Epithelial cell of esophagus (primary cell): ENCODE measurements at regions not wholly inside any gene's neighbourhood (a gene's known extent, or its start where the extent isn't known, plus 50 kb on each side); places are given as distances from the start of the nearest gene placed in this dataset.

ENCODE experiments used
- DNase-seq: peaks from one replicate; pipeline ENCODE4 v3.0.0; 2010; ENCODE audit warnings: low read depth
- H3K4me3 ChIP-seq: 2 replicates; pipeline ENCODE4 v1.5.1; 2011; ENCODE audit warnings: mild to moderate bottlenecking, low read length, control low read depth
- CTCF ChIP-seq: IDR thresholded peaks from 2 replicates; pipeline ENCODE4 v1.5.1; 2011; ENCODE audit warnings: low read depth, mild to moderate bottlenecking, low read length, control low read depth, inconsistent platforms; ENCODE audit not compliant: insufficient read depth; ENCODE audit errors: missing control alignments

- no peak for TF ChIP-seq CTCF
- no peak overlapping the region for H3K4me3 ChIP-seq
- no peak for DNase-seq
These were observed 808.3 kb downstream of the RPA4 start for GRCh38 chrX:97691901-97692455.

- no peak overlapping the region for H3K4me3 ChIP-seq
- TF ChIP-seq CTCF: no peak
- DNase-seq: no peak
These were observed 808.9 kb downstream of the RPA4 start for GRCh38 chrX:97692575-97692974.

GRCh38 chrX:97700547-97700946, 816.8 kb downstream of the RPA4 start:
- TF ChIP-seq CTCF: no peak
- DNase-seq: no peak

GRCh38 chrX:97704474-97704873, 820.8 kb downstream of the RPA4 start:
- DNase-seq: no peak
- no peak overlapping the region for H3K4me3 ChIP-seq
- TF ChIP-seq CTCF: no peak

More at GRCh38 chrX:97700547-97700946, 816.8 kb downstream of the RPA4 start:
- no peak overlapping the region for H3K4me3 ChIP-seq

- no peak for DNase-seq
- no peak overlapping the region for H3K4me3 ChIP-seq
- TF ChIP-seq CTCF: no peak
These were observed 821.2 kb downstream of the RPA4 start for GRCh38 chrX:97704881-97705280.

- TF ChIP-seq CTCF: no peak
- no peak overlapping the region for H3K4me3 ChIP-seq
- no peak for DNase-seq
These were observed 822.2 kb downstream of the RPA4 start for GRCh38 chrX:97705936-97706335.

- no peak for DNase-seq
- no peak for TF ChIP-seq CTCF
- H3K4me3 ChIP-seq: no peak overlapping the region
These were observed 830.4 kb downstream of the RPA4 start for GRCh38 chrX:97714072-97714471.
